SK-MEL-5 (cell line): ENCODE measurements at regions not wholly inside any gene's neighbourhood (a gene's known extent, or its start where the extent isn't known, plus 50 kb on each side); places are given as distances from the start of the nearest gene placed in this dataset.

Source experiments
- DNase-seq: peaks from one replicate; pipeline ENCODE4 v3.0.0-alpha.2; 2016; ENCODE audit warnings: low read depth, low spot score
- in situ Hi-C: cut with HindIII; loops from 2 replicates; pipeline ENCODE4 v1.10.0; 2016; ENCODE audit warnings: low sequenced_read_pairs, high pct_unique_total_duplicates, low pct_unique_long_range_greater_than_20kb

DNA sequence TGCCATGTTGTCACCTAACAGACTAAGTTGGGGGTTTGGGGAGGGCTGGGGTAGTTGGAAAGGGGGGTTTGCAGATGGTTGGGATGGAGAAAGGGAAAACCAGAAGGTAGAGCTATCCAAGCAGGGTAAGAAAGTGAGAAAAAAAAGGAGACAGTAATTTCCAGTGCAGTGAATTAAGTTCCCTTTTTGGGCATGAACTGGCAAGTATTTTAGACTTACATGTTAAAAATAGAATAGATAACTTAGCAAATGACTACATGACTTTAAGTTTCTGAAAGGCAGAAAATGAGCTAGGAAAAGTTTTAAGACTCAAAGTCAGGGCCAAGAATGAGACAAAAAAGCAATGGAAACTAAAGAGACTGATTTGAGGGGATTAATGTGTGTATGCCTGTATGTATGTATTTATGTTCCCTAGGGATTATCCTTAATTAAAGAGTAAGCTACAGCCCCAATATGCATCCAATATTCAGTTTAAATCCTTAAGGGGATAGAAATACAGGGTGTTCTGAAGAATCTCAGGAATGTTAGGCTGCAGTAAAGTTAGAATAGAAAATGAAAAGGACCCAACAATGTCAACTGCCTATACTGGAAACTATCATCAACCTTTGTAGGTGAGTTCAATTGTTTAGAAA, 285.2 kb upstream of the MME start:
- in situ Hi-C loops: no loop called here

DNA sequence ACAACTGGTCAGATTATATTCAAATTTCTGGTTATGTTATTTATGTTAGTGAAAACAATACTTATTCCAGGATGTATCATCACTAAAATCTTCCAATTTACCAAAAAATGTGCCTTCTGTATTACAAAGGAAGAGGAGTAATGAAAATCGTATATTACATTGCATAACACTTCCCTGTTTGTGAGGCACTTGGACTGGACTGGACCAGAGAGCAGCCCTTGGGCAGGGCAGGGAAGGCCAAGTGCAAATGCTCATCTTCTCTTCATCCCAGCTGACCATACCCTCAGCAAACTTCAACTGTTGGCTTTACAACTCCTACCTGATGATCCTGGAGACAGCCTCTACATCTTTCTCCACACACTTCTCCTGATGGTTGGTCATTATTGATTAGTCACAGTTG, 285.7 kb upstream of the MME start:
- in situ Hi-C loops: no loop called here
- DNase-seq: no peak

More for the DNA sequence above, 285.2 kb upstream of the MME start:
- no peak for DNase-seq

DNA sequence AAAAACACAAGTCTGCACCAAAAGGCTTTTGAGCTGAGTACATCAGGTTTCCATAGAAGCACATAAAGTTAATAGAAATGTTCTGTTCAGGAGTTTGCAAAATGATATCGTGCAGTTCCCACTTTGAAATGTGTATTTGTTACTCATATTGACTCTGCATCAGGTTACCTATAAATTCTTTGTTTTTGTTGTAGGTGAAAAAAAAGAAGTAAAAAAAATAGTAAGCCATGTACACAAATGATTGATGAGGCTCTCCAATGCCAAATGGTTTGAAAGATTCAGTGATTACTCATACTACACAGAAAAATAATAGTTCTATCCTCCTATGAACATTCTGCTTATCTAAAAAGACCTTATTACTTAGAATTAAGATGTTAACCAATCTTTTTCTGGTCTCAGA, 287.3 kb upstream of the MME start:
- DNase-seq: no peak
- in situ Hi-C loops: no loop called here

DNA sequence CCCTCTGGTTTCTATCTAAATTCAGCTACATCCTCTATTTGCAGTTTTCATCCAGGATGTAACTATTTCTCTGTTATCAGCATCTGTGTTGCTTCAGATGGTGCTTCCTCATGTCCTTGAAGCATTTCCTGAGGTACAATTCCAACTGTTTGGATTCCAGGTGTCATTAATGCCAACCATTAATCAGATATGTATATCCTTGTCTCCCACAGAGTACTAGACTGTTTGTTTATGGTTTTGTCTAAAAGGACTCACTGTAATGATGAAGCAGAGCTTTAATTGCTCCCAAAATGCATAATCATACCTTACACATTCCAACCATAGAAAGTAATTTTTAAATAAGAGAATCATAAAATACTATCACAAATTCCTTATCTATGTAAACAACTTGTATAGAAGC, 288.5 kb upstream of the MME start:
- no peak for DNase-seq
- in situ Hi-C loops: no loop called here

DNA sequence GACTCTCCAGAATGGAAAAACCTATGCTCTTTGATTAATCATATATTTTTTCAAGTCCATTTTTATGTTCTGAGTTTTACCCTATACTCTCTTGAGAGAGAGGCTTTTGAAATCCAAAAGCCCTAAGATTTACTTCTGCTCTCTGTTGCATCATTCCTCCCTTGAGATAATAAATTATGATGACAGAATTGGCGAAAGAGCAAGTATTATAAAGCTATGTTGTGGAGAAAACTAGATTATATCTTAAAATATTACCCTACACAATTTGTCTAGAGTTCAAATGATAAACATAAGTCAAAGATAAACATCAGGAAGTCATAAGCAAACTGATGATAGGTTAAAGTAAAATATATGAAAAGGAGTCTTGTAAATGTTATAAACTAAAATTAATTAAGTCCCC, 293.4 kb upstream of the MME start:
- in situ Hi-C loops: no loop called here
- DNase-seq: no peak

- no peak for DNase-seq
- in situ Hi-C loops: no loop called here
Measured at GRCh38 chr3:154783521-154783931, 296.6 kb upstream of the MME start.

- in situ Hi-C loops: no loop called here
- no peak for DNase-seq
Measured at GRCh38 chr3:154783061-154783460, 297.1 kb upstream of the MME start.

DNA sequence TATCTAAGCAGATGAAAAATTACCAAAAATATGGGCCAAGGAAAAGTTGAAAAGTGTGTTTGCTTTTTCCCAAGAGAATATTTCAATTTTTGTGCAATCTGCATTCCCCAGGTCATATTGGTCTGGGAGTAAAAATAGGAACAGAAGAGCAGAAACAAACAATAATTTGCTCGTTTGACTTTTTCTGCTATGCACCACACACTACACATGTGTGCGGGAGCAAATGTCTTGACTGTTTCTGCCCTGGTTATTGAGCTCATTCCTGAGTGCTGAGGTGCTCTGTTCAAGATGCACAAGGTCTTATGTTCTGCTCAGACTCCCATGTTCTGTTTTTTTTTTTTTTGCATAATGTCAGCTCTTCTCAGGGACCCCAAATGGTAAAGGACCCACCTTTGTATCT, 298.0 kb upstream of the MME start:
- DNase-seq: no peak
- in situ Hi-C loops: no loop called here

DNA sequence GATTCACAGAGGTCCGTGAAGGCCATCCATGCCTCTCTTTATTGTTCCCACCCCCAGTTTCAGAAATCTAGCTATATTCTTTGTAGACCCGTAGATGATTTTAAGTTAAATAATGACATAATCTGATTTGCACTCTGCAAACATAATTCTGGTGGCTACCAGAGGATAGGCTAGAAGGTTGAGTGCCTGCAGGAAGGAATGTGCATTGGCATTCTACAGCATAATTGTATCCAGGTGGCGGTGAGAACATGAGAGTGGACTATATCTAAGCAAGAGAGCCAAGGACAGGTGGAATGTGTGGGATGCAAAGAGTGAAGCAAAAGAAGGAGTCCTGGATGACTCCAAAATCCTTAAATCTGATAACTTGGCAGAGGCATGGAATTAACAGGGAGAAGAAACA, 298.5 kb upstream of the MME start:
- no peak for DNase-seq
- in situ Hi-C loops: no loop called here

GRCh38 chr3:154780263-154780662, 299.9 kb upstream of the MME start:
- in situ Hi-C loops: no loop called here
- no peak for DNase-seq

GRCh38 chr3:154779571-154779970, 300.5 kb upstream of the MME start:
- in situ Hi-C loops: no loop called here
- DNase-seq: peak; percentile 81

GRCh38 chr3:154778057-154778456, 302.1 kb upstream of the MME start:
- in situ Hi-C loops: no loop called here
- peak; percentile 42 for DNase-seq

GRCh38 chr3:154776549-154777225, 303.4 kb upstream of the MME start:
- DNase-seq: peak; percentile 61
- in situ Hi-C loops: no loop called here

GRCh38 chr3:154775821-154776548, 304.1 kb upstream of the MME start:
- in situ Hi-C loops: no loop called here
- no peak for DNase-seq

DNA sequence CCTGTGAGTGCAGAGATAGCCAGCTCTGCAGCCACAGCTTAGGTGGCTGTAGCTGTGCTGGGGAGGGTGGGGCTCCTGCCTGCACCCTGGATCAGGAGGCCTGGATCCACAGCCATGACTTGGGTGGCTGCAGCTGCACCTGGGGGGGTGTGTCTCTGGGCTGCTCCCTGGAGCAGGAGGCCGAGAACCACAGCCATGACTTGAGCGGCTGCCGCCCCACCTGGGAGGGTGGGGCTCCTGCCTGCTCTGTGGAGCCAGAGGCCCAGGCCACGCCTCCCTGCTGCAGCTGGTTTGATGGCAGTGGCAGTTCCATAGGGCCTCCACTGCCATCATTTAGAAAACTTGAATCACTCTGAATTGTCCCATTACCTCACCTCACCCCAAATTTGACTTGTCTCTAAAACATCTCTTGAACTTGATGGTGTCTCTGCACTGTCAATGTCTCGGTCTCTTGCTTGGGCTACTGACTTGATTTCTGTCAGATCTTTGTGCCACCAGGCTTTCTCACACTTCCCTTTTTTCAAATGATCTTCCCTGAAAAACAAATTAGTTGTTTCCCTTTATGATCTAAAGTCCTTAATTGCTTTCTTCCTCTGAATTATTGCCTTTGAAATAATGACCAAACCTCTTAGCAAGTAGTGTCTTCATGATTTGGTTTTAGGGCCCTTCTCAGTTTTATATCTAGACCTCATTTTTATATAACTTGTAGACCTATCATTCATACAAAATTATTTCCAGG, 313.2 kb upstream of the MME start:
- no peak for DNase-seq
- in situ Hi-C loops: no loop called here

DNA sequence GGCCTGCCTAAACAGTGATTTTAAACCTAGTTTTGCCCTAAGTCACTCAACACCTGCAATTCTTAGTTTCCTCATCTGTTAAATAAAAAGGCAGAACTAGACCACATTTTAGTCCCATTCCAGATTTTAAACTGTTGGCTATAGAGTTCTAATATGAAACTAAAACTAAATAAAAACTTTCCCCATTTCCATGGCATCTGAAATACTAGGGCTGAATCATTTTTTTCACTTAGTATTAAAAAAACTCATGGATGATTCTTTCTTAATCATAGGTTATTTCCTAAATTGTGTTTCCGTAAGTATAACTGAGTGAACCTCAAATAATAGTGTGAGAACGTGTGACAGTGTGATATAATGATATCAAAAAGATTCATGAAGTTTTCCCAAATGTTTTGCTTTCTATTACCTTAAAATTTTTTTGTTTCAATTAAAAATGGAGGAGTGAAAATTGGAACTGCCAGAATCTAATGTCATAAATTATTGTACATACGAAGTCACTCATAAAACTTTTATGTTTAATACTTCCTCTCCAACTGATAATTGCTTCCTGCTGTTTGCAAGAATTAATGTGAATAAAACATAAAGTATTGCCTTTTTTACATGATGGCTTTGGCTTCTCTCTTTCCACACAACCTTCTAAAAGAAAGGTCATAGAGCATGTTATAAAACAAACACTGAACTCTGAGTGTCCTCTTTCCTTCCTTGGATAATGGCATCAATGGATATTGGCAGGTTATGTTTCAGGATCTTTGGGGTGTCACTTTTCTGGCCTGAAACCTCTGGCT, 315.1 kb upstream of the MME start:
- in situ Hi-C loops: no loop called here
- no peak for DNase-seq

DNA sequence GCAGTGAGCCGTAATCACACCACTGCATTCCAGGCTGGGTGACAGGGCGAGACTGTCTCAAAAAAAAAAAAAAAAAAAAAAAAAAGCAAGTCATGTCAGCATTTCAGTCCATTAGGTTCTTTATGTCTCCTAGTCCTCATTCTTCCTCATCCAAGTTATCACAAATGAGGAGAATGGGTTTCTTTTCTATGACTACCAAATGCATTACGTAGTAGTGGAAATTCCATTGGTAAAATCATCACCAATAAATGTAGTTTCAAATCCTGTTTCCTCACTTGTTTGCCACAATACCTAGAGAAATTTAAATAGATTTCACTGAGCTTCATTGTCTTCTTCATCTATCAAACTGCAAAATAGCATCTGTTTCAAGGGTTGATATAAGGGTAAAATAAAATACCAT, 317.6 kb upstream of the MME start:
- DNase-seq: no peak
- in situ Hi-C loops: no loop called here

DNA sequence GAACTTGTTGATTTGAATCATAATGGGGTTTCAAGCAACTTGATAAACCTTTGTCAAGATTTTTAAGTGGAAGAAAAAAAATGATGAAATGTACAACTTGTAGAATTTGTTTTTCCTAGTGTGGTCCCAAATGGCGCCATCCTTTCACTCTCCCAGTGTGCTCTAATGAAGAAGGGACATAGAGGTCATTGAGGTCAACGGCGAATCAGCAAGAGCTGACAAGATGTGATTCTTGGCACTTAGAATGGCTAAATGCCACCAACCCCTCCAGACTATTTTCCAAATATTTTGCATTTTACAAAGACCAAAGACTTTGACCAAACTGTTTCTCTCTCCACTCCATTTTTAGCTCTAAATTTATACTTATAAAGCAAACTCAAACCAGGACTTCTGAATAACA, 320.2 kb upstream of the MME start:
- no peak for DNase-seq
- in situ Hi-C loops: no loop called here
